CD4-positive, alpha-beta memory T cell (primary cell): ENCODE measurements at regions not wholly inside any gene's neighbourhood (a gene's known extent, or its start where the extent isn't known, plus 50 kb on each side); places are given as distances from the start of the nearest gene placed in this dataset.

Experiments
- CTCF ChIA-PET: fragments of 350-600 bp; sonication (Branson Sonifier 250); formaldehyde crosslinking; loops from one replicate; lab custom pipeline; 2021; ENCODE audit warnings: inconsistent platforms; ENCODE audit not compliant: partially characterized antibody; lab: Charles Lee
- POLR2A ChIA-PET: fragments of 350-600 bp; sonication (Branson Sonifier 250); formaldehyde crosslinking; loops from one replicate; lab custom pipeline; 2021; ENCODE audit not compliant: partially characterized antibody; lab: Charles Lee
- DNase-seq, 5 donors: peaks; one replicate each; pipeline versions ENCODE4 v3.0.0 to v3.0.0-alpha.2; 2020 to 2022; ENCODE audit warnings: mixed read lengths in 1 of 5
- H3K27ac ChIP-seq: one replicate; pipeline ENCODE4 v1.7.0; 2013; ENCODE audit warnings: low read depth, low read length
- H3K27me3 ChIP-seq: 2 replicates; pipeline ENCODE4 v1.7.0; 2013; ENCODE audit warnings: mild to moderate bottlenecking, low read length, moderate library complexity; ENCODE audit not compliant: insufficient read depth
- H3K36me3 ChIP-seq: 2 replicates; pipeline ENCODE4 v1.7.0; 2013; ENCODE audit warnings: mild to moderate bottlenecking, low read length, moderate library complexity; ENCODE audit not compliant: insufficient read depth
- H3K4me1 ChIP-seq: 2 replicates; pipeline ENCODE4 v1.7.0; 2013; ENCODE audit warnings: mild to moderate bottlenecking, low read length, moderate library complexity; ENCODE audit not compliant: insufficient read depth
- H3K4me3 ChIP-seq, 2 donors: one replicate each; pipeline ENCODE4 v1.7.0; 2013; ENCODE audit warnings: low read length in 2 of 2, mild to moderate bottlenecking in 1 of 2
- H3K9me3 ChIP-seq, 2 donors: one replicate each; pipeline ENCODE4 v1.7.0; 2013; ENCODE audit warnings: low read length in 2 of 2, control low read depth in 1 of 2; ENCODE audit not compliant: control insufficient read depth in 1 of 2
- H3K27ac Mint-ChIP-seq, 7 donors: one replicate each; pipeline ENCODE4 v1.8.0; 2020 to 2021; ENCODE audit warnings: mixed read lengths in 7 of 7, mild to moderate bottlenecking in 6 of 7, inconsistent platforms in 3 of 7, moderate library complexity in 3 of 7
- H3K27me3 Mint-ChIP-seq, 2 donors: one replicate each; pipeline ENCODE4 v1.8.0; 2020 to 2021; ENCODE audit warnings: mixed read lengths in 2 of 2
- H3K36me3 Mint-ChIP-seq, 2 donors: one replicate each; pipeline ENCODE4 v1.8.0; 2020 to 2021; ENCODE audit warnings: mixed read lengths in 2 of 2, inconsistent platforms in 1 of 2, mild to moderate bottlenecking in 1 of 2
- H3K4me1 Mint-ChIP-seq, 4 donors: one replicate each; pipeline ENCODE4 v1.8.0; 2020 to 2021; ENCODE audit warnings: mixed read lengths in 4 of 4, mild to moderate bottlenecking in 1 of 4
- H3K4me3 Mint-ChIP-seq, 8 donors: one replicate each; pipeline ENCODE4 v1.8.0; 2020 to 2021; ENCODE audit warnings: mixed read lengths in 8 of 8, mild to moderate bottlenecking in 7 of 8, moderate library complexity in 6 of 8, inconsistent platforms in 3 of 8
- H3K9me3 Mint-ChIP-seq, 8 donors: one replicate each; pipeline ENCODE4 v1.8.0; 2020 to 2021; ENCODE audit warnings: mixed read lengths in 8 of 8, mild to moderate bottlenecking in 5 of 8, inconsistent platforms in 3 of 8, moderate library complexity in 1 of 8
- intact Hi-C: fragments of 100-400 bp; cut with micrococcal nuclease; formaldehyde crosslinking; loops from one replicate; pipeline ENCODE4 v1.15.1; 2023

DNA sequence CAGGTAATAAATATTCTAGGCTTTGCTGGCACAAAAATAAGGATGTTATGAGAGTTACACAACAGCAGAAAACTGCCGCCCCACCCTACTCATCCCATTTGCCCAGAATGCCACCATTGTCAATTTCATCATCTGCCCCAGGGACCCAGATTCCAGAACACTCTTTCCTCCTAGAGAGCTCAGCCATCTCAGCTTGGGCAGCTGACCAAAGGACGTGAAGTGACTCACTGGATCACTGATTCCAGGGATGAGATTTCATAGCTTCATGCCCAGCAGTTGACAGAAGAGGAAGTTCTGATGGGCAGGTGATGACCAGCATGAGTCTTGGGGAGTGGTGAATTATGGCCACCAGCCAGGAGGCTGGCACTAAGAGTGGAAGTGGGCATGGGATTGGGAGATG is 450.3 kb downstream of the RMST start:
- ChIA-PET CTCF (no interaction called here), POLR2A (no interaction called here)
- DNase-seq: no peak
- no peak overlapping the region for H3K4me3 ChIP-seq
- no peaks in the 10 kb centered on the region for H3K27me3 Mint-ChIP-seq
- no peak overlapping the region for H3K4me3 Mint-ChIP-seq
- no peak overlapping the region for H3K27ac Mint-ChIP-seq
- no peaks in the 10 kb centered on the region for H3K9me3 ChIP-seq
- H3K9me3 Mint-ChIP-seq: peaks cover 0 to 2% (median 0%) of the 10 kb centered on the region in 8 donors
- H3K36me3 ChIP-seq: no peaks in the 10 kb centered on the region
- intact Hi-C loops: no loop called here
- H3K27me3 ChIP-seq: no peaks in the 10 kb centered on the region
- H3K4me1 Mint-ChIP-seq: no peaks in the 10 kb centered on the region
- no peaks in the 10 kb centered on the region for H3K36me3 Mint-ChIP-seq
- H3K27ac ChIP-seq: no peak overlapping the region
- H3K4me1 ChIP-seq: no peaks in the 10 kb centered on the region

DNA sequence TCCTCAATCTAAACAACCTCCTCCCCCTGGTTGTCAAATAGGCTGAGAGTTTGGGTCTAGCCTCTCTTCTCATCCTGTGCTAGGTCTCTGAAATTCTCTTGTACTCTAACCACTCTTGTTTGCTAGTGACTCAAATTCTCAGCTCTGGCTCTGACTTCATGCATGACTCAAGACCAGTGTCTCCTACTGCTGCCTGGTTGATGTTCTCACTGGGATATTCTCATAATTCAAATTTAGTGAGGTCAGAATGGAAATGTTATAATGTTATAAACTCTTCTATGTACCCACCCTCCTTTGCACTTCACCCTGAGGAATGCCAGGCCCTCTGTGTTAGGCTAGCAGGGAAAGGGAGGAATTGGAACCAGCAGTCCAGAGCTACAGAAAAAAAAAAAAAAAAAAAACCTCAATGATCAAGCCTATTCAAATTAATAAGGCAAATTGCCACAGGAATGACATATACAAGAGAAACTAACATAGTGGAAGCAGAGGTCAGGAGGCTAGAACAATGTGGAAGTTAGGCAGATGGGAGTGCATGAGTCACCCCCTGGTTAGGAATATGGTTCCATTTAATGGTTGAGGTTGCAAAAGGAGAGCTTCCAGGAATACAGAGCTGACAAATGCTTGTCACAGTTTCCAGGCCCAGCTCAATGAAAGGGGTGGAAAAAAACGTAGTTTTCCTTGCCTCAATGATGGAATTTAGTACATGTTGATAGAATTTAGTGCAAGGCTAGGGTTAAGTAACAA is 459.5 kb downstream of the RMST start:
- no peaks in the 10 kb centered on the region for H3K4me1 ChIP-seq
- no peaks in the 10 kb centered on the region for H3K27me3 ChIP-seq
- H3K4me3 ChIP-seq: no peak overlapping the region
- DNase-seq: no peak
- Mint-ChIP-seq H3K9me3 (peaks cover 0 to 6% (median 0%) of the 10 kb centered on the region in 8 donors), H3K4me1 (no peaks in the 10 kb centered on the region), H3K27me3 (peaks cover 0 to 2% of the 10 kb centered on the region in 2 donors), H3K27ac (no peak overlapping the region), H3K36me3 (no peaks in the 10 kb centered on the region), H3K4me3 (no peak overlapping the region)
- intact Hi-C loops: no loop called here
- no peak overlapping the region for H3K27ac ChIP-seq
- no peaks in the 10 kb centered on the region for H3K9me3 ChIP-seq
- no peaks in the 10 kb centered on the region for H3K36me3 ChIP-seq
- POLR2A ChIA-PET: no interaction called here
- CTCF ChIA-PET: no interaction called here

DNA sequence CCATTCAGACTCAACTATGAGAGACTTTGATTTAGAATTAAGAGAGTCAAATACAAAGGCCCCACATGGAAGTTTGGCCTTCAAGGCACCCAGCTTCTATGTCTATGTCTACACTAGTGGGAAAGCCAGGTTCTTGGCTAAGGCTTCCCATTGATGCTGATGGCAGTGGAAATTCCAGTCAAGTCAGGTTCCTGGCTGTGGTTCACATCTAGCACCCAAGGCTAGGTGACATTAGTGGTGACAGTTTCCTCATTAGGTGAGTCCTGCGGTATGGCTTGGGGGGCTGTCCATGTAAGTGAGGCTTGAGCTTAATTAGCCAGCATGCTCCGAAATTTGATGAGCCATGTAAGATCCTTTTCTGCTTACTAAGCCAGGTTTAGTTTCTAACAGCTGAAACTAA is 460.9 kb downstream of the RMST start:
- intact Hi-C loops: no loop called here
- no peaks in the 10 kb centered on the region for H3K4me1 Mint-ChIP-seq
- no peak overlapping the region for H3K27ac Mint-ChIP-seq
- H3K9me3 Mint-ChIP-seq: peaks cover 0 to 6% (median 0%) of the 10 kb centered on the region in 8 donors
- H3K4me3 Mint-ChIP-seq: no peak overlapping the region
- POLR2A ChIA-PET: no interaction called here
- no peak overlapping the region for H3K27ac ChIP-seq
- no peak for DNase-seq
- peaks cover 0 to 2% of the 10 kb centered on the region in 2 donors for H3K27me3 Mint-ChIP-seq
- H3K9me3 ChIP-seq: no peaks in the 10 kb centered on the region
- CTCF ChIA-PET: no interaction called here
- H3K27me3 ChIP-seq: no peaks in the 10 kb centered on the region
- H3K36me3 Mint-ChIP-seq: no peaks in the 10 kb centered on the region
- no peaks in the 10 kb centered on the region for H3K4me1 ChIP-seq
- no peak overlapping the region for H3K4me3 ChIP-seq
- no peaks in the 10 kb centered on the region for H3K36me3 ChIP-seq

DNA sequence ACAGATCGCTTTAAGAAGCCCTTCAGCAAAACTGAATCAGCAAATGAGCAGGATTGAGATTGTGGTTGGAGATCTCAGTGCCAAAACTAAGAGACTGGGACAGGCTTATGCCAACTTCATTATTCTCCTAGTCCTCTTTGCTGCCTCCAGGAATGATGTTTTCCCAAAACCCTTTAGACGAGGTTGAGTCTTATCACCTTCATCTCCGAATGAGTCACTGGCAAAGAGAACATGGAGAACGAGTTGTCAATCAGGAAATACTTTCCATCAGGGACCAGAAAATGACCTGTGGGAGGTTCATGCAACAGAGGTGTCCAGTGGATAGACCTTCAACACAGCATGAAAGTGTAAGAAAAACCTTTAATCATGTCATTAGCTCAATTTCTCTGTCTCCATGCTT is 461.5 kb downstream of the RMST start:
- POLR2A ChIA-PET: no interaction called here
- no peak overlapping the region for H3K27ac Mint-ChIP-seq
- intact Hi-C loops: no loop called here
- H3K9me3 Mint-ChIP-seq: peaks cover 0 to 6% (median 0%) of the 10 kb centered on the region in 8 donors
- Histone ChIP-seq H3K27me3 (no peaks in the 10 kb centered on the region), H3K9me3 (no peaks in the 10 kb centered on the region), H3K4me3 (no peak overlapping the region), H3K36me3 (no peaks in the 10 kb centered on the region), H3K4me1 (no peaks in the 10 kb centered on the region), H3K27ac (no peak overlapping the region)
- CTCF ChIA-PET: no interaction called here
- H3K36me3 Mint-ChIP-seq: no peaks in the 10 kb centered on the region
- no peak overlapping the region for H3K4me3 Mint-ChIP-seq
- DNase-seq: no peak
- no peaks in the 10 kb centered on the region for H3K4me1 Mint-ChIP-seq
- peaks cover 0 to 2% of the 10 kb centered on the region in 2 donors for H3K27me3 Mint-ChIP-seq

DNA sequence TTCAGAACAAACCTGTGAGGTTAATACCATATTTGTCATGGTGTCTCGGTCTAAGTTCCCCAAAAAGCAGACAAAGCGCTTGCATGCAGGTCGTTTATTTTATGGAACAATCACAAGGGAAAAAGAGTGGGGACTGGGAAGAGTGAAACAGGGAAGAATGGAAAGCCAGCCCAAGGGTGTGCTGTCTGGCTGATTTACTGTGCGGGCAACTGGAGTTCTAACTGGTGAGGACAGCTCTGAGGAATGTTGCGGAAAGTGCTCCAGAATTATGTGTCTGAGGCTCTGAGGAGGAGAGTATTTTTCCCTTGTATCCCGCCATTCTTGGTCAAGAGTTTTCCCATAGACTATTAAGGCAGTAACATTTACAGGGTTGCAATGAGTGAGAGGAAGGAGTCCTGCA is 465.4 kb downstream of the RMST start:
- no peak overlapping the region for H3K27ac Mint-ChIP-seq
- Histone ChIP-seq H3K27ac (no peak overlapping the region), H3K4me1 (no peaks in the 10 kb centered on the region), H3K4me3 (no peak overlapping the region), H3K36me3 (no peaks in the 10 kb centered on the region), H3K9me3 (no peaks in the 10 kb centered on the region), H3K27me3 (no peaks in the 10 kb centered on the region)
- no peak for DNase-seq
- H3K9me3 Mint-ChIP-seq: peaks cover 0 to 2% (median 0%) of the 10 kb centered on the region in 8 donors
- no peaks in the 10 kb centered on the region for H3K4me1 Mint-ChIP-seq
- CTCF ChIA-PET: no interaction called here
- no peak overlapping the region for H3K4me3 Mint-ChIP-seq
- no peaks in the 10 kb centered on the region for H3K36me3 Mint-ChIP-seq
- POLR2A ChIA-PET: no interaction called here
- intact Hi-C loops: no loop called here
- H3K27me3 Mint-ChIP-seq: peaks cover 0 to 2% of the 10 kb centered on the region in 2 donors

DNA sequence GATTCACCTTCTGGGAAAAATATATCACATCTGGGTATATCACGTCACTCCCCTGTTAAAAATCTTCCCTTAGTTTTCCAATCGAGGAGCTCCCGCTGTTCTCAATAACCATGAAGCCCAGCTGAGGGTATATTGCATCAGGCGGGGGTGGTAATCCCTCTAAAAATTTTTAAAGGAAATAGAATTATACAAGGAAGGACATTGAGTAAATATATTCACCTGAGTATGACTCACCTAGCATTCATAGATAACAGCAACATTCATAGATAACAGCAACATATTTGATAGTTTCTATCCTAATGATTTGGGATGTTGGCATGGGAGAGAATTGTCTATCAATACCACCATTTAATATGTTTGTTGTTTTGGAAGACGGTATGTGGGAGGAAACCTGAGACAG is 473.6 kb downstream of the RMST start:
- Mint-ChIP-seq H3K27me3 (peaks cover 0 to 1% of the 10 kb centered on the region in 2 donors), H3K4me3 (no peak overlapping the region), H3K9me3 (peaks cover 0 to 15% (median 3%) of the 10 kb centered on the region in 8 donors), H3K4me1 (no peaks in the 10 kb centered on the region), H3K36me3 (no peaks in the 10 kb centered on the region), H3K27ac (no peak overlapping the region)
- H3K4me1 ChIP-seq: no peaks in the 10 kb centered on the region
- ChIA-PET POLR2A (no interaction called here), CTCF (no interaction called here)
- no peaks in the 10 kb centered on the region for H3K9me3 ChIP-seq
- no peaks in the 10 kb centered on the region for H3K36me3 ChIP-seq
- H3K4me3 ChIP-seq: no peak overlapping the region
- no peaks in the 10 kb centered on the region for H3K27me3 ChIP-seq
- intact Hi-C loops: no loop called here
- no peak overlapping the region for H3K27ac ChIP-seq
- DNase-seq: no peak

DNA sequence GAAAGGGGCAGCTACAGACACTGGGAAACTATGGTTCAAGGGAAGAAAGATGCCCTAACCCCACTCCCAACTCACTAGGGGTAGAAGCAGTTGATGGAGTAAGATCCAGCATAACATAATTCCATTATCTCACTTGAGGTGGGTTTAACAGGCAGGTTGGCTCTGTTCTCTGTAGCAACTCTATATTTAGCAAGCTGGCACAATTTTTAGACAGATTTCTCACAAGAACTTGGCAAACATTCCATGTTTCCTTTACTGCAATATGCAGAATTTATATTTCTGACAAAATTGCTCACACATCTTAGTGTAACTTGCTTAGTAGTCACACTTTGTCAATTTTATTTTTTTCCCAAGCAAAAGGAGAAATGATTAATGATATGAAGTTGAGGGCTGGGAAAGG is 475.4 kb downstream of the RMST start:
- ChIA-PET POLR2A (no interaction called here), CTCF (no interaction called here)
- no peaks in the 10 kb centered on the region for H3K4me1 ChIP-seq
- Mint-ChIP-seq H3K27ac (no peak overlapping the region), H3K4me3 (no peak overlapping the region), H3K9me3 (peaks cover 0 to 15% (median 4%) of the 10 kb centered on the region in 8 donors), H3K4me1 (no peaks in the 10 kb centered on the region), H3K27me3 (peaks cover 0 to 1% of the 10 kb centered on the region in 2 donors), H3K36me3 (no peaks in the 10 kb centered on the region)
- no peak overlapping the region for H3K27ac ChIP-seq
- no peaks in the 10 kb centered on the region for H3K9me3 ChIP-seq
- H3K27me3 ChIP-seq: no peaks in the 10 kb centered on the region
- intact Hi-C loops: no loop called here
- H3K4me3 ChIP-seq: no peak overlapping the region
- no peaks in the 10 kb centered on the region for H3K36me3 ChIP-seq
- DNase-seq: no peak
